KOPT-K1 (cell line): ENCODE measurements at regions not wholly inside any gene's neighbourhood (a gene's known extent, or its start where the extent isn't known, plus 50 kb on each side); places are given as distances from the start of the nearest gene placed in this dataset.
"Not testable (repeated sequence)": the region's sequence is repeated elsewhere in the genome, so short reads cannot be mapped to it uniquely, and the experiment has no call there.

Experiments used
- H3K27ac ChIP-seq: fragments of 200-600 bp; sonication (generic); 2 replicates; pipeline ENCODE4 v1.5.1; 2016; ENCODE audit warnings: antibody characterized with exemption, mild to moderate bottlenecking, low read depth, low read length; ENCODE audit not compliant: poor library complexity, severe bottlenecking
- H3K36me3 ChIP-seq: fragments of 200-600 bp; sonication (generic); 2 replicates; pipeline ENCODE4 v1.5.1; 2017; ENCODE audit warnings: antibody characterized with exemption, mild to moderate bottlenecking, low read length, moderate library complexity; ENCODE audit not compliant: insufficient read depth
- H3K9me3 ChIP-seq: fragments of 200-600 bp; sonication (generic); 2 replicates; pipeline ENCODE4 v1.5.1; 2017; ENCODE audit warnings: antibody characterized with exemption, low read length, mild to moderate bottlenecking; ENCODE audit not compliant: insufficient read depth, poor library complexity, severe bottlenecking

DNA sequence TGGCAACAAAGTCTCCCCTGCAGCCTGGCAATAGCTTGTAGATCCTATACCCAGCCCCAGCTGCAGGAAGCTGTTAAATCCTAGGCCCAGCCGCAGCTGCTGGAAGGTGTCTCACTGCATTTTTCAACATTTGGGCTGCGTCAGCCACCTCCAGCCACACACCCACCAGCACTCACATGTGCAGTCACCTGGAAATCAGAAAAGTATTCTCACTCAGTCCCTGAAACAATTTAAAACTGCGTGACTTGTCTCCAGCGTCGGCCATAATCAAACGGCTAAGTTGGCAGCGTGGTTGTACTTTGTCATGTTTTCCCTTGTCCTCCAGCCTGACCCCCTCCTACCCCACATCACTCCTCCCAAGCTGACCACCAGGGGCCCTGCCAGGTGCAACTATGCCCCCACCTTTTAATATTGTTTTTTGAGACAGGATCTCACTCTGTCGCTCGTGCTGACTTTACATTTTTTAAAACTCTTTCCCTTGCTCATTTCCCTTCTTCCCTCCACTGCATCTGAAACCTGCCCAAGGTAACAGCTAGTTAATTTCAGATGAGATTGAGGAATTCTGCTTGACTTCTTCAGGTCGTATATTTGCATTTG, 97.2 kb upstream of the FRG1 start:
- Histone ChIP-seq H3K27ac (no peak overlapping the region), H3K9me3 (peaks cover 8% of the 10 kb centered on the region), H3K36me3 (no peaks in the 10 kb centered on the region)

DNA sequence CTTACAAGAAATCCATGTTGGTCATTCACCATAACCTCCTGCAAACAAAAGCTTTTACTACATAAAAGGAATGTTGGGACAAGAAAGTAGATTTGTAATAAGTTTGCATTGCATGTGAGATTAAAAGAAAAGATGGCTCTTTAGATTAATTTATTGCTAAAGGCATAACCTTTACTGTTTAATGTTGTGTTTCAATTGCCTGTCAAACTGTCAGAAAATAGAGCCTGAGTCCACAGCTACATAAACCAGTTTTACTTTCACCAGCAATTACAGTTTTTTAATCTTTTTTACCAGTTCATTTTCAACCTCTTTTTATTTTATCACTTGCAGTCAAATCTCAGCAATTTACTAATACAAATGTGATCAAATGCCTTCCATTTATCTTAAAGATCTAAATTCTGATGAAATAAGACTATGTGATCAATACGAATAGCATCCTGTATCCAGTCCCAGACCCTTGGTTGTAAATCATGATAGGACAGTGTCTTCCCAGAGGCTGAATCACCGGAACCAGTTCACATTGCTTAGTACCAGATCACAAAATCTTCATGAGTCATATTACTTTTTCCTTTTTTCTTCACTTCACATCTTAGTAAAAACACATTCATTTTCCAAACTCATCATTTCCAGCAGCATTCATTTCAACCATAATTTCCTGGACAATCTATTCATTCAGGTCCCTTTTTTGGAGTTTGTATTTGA, 95.4 kb upstream of the FRG1 start:
- Histone ChIP-seq H3K9me3 (peaks cover 8% of the 10 kb centered on the region), H3K36me3 (no peaks in the 10 kb centered on the region), H3K27ac (no peak overlapping the region)

- H3K9me3 ChIP-seq, H3K27ac ChIP-seq, H3K36me3 ChIP-seq: not testable (repeated sequence)
These were observed 94.6 kb upstream of the FRG1 start for GRCh38 chr4:189846094-189846493.

DNA sequence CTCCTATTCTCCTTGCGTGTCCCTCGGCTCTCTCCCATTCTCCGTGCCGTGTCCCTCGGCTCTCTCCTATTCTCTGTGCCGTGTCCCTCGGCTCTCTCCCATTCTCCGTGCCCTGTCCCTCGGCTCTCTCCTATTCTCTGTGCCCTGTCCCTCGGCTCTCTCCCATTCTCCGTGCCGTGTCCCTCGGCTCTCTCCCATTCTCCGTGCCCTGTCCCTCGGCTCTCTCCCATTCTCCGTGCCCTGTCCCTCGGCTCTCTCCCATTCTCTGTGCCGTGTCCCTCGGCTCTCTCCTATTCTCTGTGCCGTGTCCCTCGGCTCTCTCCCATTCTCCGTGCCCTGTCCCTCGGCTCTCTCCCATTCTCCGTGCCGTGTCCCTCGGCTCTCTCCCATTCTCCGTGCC, 94.1 kb upstream of the FRG1 start:
- H3K27ac ChIP-seq, H3K9me3 ChIP-seq, H3K36me3 ChIP-seq: not testable (repeated sequence)

- peaks cover 13% of the 10 kb centered on the region for H3K9me3 ChIP-seq
- not testable (repeated sequence) for H3K36me3 ChIP-seq, H3K27ac ChIP-seq
These were observed 92.0 kb upstream of the FRG1 start for GRCh38 chr4:189848672-189849071.

DNA sequence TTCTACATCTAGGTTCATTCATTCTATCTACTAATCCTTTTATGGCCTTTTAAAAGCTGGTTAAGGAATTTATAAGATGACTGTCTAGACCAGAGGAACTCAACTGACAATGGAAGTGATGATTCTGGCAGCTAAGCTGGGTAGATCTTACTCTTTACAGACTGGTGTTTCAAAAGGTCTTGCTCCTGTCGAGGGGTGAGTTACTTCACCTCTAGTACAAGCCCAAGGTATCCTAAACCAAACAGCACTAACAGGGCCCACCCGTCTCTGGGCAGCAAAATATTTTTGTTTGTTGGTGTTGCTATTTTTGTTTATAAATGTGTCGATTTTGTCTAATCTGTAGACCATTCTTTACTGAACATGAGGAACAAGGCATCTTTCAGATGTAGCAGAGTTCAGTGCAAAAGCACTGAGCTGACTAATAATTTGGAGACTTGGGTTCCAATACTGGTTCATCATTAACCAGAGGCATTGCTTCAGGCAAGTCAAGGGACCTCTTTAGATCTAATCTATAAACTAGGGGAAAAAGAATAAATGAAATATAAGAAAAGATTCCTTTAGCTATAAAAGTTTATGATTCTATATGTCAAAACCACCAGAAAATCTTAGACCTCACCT, 90.3 kb upstream of the FRG1 start:
- Histone ChIP-seq H3K36me3 (no peaks in the 10 kb centered on the region), H3K27ac (no peak overlapping the region), H3K9me3 (peaks cover 16% of the 10 kb centered on the region)

- Histone ChIP-seq H3K27ac (no peak overlapping the region), H3K36me3 (no peaks in the 10 kb centered on the region)
These were observed 82.2 kb upstream of the FRG1 start for GRCh38 chr4:189858435-189858834.

GRCh38 chr4:189861101-189861500, 79.6 kb upstream of the FRG1 start:
- Histone ChIP-seq H3K9me3 (no peaks in the 10 kb centered on the region), H3K27ac (no peak overlapping the region), H3K36me3 (no peaks in the 10 kb centered on the region)

More at GRCh38 chr4:189858435-189858834, 82.2 kb upstream of the FRG1 start:
- peaks cover 5% of the 10 kb centered on the region for H3K9me3 ChIP-seq

- H3K36me3 ChIP-seq, result no peaks in the 10 kb centered on the region
- H3K27ac ChIP-seq, result no peak overlapping the region
- no peaks in the 10 kb centered on the region for H3K9me3 ChIP-seq
These were observed 71.4 kb upstream of the FRG1 start for GRCh38 chr4:189869236-189869635.

DNA sequence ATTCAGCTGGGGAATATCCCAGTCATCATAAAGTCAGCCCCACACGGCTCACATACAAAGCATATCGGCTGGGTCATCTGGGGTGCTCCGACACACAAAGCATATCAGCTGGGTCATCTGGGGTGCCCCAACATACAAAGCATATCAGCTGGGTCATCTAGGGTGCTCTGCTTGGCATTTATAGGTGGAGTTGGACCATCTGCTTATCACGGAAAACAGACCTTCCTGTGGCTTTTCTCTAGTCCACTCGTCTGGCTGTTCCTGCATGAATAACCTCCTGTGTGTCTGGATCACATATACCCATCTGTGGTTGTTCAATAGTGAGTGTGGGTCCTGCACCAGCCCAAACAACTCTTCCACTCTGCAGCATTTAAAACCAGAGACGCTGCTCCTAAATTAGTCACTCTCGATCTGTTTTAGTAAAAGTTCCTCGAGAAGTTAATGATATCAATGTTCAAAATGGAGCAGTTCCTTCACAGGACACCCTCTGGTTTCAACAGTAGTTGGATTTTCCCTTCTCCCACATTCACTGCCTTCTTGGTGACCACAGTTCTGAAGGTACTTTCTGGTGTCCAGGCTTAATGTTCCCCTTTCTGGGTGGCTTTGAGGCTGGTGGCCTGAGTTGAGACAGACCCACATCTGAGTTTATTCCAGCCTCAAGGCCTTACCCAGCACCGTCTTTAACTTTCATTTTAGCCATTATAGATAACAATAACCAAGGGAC, 70.0 kb upstream of the FRG1 start:
- H3K9me3 ChIP-seq, result no peaks in the 10 kb centered on the region
- no peak overlapping the region for H3K27ac ChIP-seq
- no peaks in the 10 kb centered on the region for H3K36me3 ChIP-seq

DNA sequence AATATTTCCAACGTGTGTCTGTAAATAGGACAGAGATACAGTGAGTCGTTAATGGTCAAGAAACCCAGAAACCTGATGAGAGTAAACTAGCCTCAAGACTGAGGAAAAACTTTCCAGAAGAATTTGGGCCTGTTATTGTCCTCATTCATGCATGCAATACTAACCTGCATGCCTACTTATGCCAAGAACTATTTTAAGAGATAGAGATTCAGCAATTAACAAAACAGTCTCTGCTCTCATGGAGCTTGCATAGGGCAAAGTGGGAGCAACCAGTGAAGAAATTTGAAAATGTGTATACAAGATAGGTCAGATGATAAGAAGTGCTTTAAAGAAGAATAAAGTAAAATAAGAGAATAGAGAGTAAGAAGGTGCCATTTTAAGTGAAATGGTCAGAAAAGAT, 66.1 kb upstream of the FRG1 start:
- Histone ChIP-seq H3K27ac (no peak overlapping the region), H3K36me3 (no peaks in the 10 kb centered on the region), H3K9me3 (no peaks in the 10 kb centered on the region)

GRCh38 chr4:189881190-189881589, 59.5 kb upstream of the FRG1 start:
- not testable (repeated sequence) for H3K27ac ChIP-seq, H3K36me3 ChIP-seq, H3K9me3 ChIP-seq

- H3K36me3 ChIP-seq, H3K27ac ChIP-seq: not testable (repeated sequence)
- peaks cover 31% of the 10 kb centered on the region for H3K9me3 ChIP-seq
These were observed 52.3 kb upstream of the FRG1 start for GRCh38 chr4:189888407-189888806.
